Type B pancreatic cell (in vitro differentiated cells): ENCODE measurements at regions not wholly inside any gene's neighbourhood (a gene's known extent, or its start where the extent isn't known, plus 50 kb on each side); places are given as distances from the start of the nearest gene placed in this dataset.
A peak's percentile ranks its signal among the peaks of the same experiment; 100 is the strongest.

Experiments used
- DNase-seq: peaks from one replicate; pipeline ENCODE4 v3.0.0; 2021; ENCODE audit warnings: mixed read lengths; ENCODE audit not compliant: unreplicated experiment; ENCODE audit errors: extremely low spot score
- H3K27ac Mint-ChIP-seq: 2 replicates; pipeline ENCODE4 v1.8.0; 2021; ENCODE audit warnings: mild to moderate bottlenecking, mixed read lengths
- H3K27me3 Mint-ChIP-seq: 2 replicates; pipeline ENCODE4 v1.8.0; 2021; ENCODE audit warnings: mixed read lengths
- H3K36me3 Mint-ChIP-seq: 2 replicates; pipeline ENCODE4 v1.8.0; 2021; ENCODE audit warnings: mixed read lengths
- H3K4me1 Mint-ChIP-seq: one replicate; pipeline ENCODE4 v1.8.0; 2021; ENCODE audit warnings: mixed read lengths; ENCODE audit not compliant: unreplicated experiment
- H3K4me3 Mint-ChIP-seq: 2 replicates; pipeline ENCODE4 v1.8.0; 2021; ENCODE audit warnings: mild to moderate bottlenecking, mixed read lengths
- H3K9me3 Mint-ChIP-seq: 2 replicates; pipeline ENCODE4 v1.8.0; 2021; ENCODE audit warnings: mixed read lengths
- CTCF ChIP-seq: fragments of 200-600 bp; sonication (generic); conservative IDR thresholded peaks from 2 replicates; pipeline ENCODE4 v1.5.0; 2021; ENCODE audit warnings: antibody characterized with exemption, mild to moderate bottlenecking

- no peak for DNase-seq
- peak; percentile 76 for TF ChIP-seq CTCF
- Mint-ChIP-seq H3K27me3 (peaks cover 61% of the 10 kb centered on the region), H3K36me3 (no peaks in the 10 kb centered on the region), H3K9me3 (no peaks in the 10 kb centered on the region), H3K4me1 (peaks cover 21% of the 10 kb centered on the region), H3K27ac (no peak overlapping the region), H3K4me3 (peak overlapping the region; percentile 66)
These were observed 193.5 kb upstream of the TCF4 start for GRCh38 chr18:55781481-55781957.

DNA sequence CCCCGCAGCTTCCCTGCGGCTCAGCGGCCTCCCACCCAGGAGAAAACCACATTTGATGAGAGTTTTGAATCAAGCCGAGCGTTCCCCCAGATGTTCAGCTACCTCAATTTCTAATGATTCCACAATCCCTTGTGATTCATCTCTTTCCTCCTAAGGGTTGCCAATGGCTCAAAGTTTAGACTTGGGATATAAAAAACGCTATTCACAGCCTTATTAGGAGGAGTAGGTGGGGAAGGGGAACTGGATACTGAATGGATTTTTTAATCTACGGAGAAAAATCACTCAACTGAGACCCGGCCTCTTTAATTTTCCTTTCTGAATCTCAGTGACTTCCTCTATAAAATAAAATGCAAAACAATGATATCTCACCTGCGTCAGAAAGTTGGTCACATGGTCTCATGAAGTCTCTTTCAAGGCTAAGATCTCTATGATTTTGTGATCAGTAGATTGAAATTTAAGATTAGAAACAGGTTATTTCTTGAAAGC lies 192.6 kb upstream of the TCF4 start:
- no peak for DNase-seq
- H3K36me3 Mint-ChIP-seq: no peaks in the 10 kb centered on the region
- H3K27ac Mint-ChIP-seq: no peak overlapping the region
- H3K9me3 Mint-ChIP-seq: no peaks in the 10 kb centered on the region
- H3K4me1 Mint-ChIP-seq: peaks cover 21% of the 10 kb centered on the region
- H3K27me3 Mint-ChIP-seq: peaks cover 67% of the 10 kb centered on the region
- peak overlapping the region; percentile 66 for H3K4me3 Mint-ChIP-seq
- TF ChIP-seq CTCF: no peak

GRCh38 chr18:55779691-55780585 lies 191.9 kb upstream of the TCF4 start:
- Mint-ChIP-seq H3K27ac (no peak overlapping the region), H3K9me3 (no peaks in the 10 kb centered on the region), H3K36me3 (no peaks in the 10 kb centered on the region), H3K4me3 (peak overlapping the region; percentile 86), H3K27me3 (peaks cover 68% of the 10 kb centered on the region), H3K4me1 (peaks cover 21% of the 10 kb centered on the region)
- TF ChIP-seq CTCF: peak; percentile 61
- no peak for DNase-seq

GRCh38 chr18:55778788-55779690 lies 191.0 kb upstream of the TCF4 start:
- DNase-seq: no peak
- H3K27me3 Mint-ChIP-seq: peaks cover 67% of the 10 kb centered on the region
- peaks cover 21% of the 10 kb centered on the region for H3K4me1 Mint-ChIP-seq
- peak overlapping the region; percentile 86 for H3K4me3 Mint-ChIP-seq
- no peaks in the 10 kb centered on the region for H3K9me3 Mint-ChIP-seq
- H3K36me3 Mint-ChIP-seq: no peaks in the 10 kb centered on the region
- no peak for TF ChIP-seq CTCF
- H3K27ac Mint-ChIP-seq: peak overlapping the region; percentile 33

GRCh38 chr18:55777666-55778304 lies 189.8 kb upstream of the TCF4 start:
- H3K4me1 Mint-ChIP-seq: peaks cover 21% of the 10 kb centered on the region
- H3K4me3 Mint-ChIP-seq: no peak overlapping the region

More at GRCh38 chr18:55777666-55778304, 189.8 kb upstream of the TCF4 start:
- Mint-ChIP-seq H3K27me3 (peaks cover 59% of the 10 kb centered on the region), H3K36me3 (no peaks in the 10 kb centered on the region), H3K27ac (no peak overlapping the region), H3K9me3 (no peaks in the 10 kb centered on the region)
- TF ChIP-seq CTCF: no peak
- DNase-seq: no peak
